Uterus (tissue), 2 donors: ENCODE measurements at regions not wholly inside any gene's neighbourhood (a gene's known extent, or its start where the extent isn't known, plus 50 kb on each side); places are given as distances from the start of the nearest gene placed in this dataset.

Experiments used
- POLR2A ChIP-seq, 2 donors: fragments of 450-650 bp; IDR thresholded peaks; one replicate each; pipeline ENCODE4 v1.6.1; 2016; ENCODE audit warnings: antibody characterized with exemption in 2 of 2, mild to moderate bottlenecking in 1 of 2, moderate library complexity in 1 of 2
- TF ChIP-seq, protein P1 (sequence below), 4 experiments: fragments of 200-600 bp in 2 of 4; fragments of 450-650 bp in 2 of 4; sonication (generic) in 2 of 4; IDR thresholded peaks; one replicate each; pipeline ENCODE4 v1.5.1; 2016 to 2019; ENCODE audit warnings: antibody characterized with exemption in 4 of 4, mild to moderate bottlenecking in 2 of 4, moderate library complexity in 1 of 4

DNA sequence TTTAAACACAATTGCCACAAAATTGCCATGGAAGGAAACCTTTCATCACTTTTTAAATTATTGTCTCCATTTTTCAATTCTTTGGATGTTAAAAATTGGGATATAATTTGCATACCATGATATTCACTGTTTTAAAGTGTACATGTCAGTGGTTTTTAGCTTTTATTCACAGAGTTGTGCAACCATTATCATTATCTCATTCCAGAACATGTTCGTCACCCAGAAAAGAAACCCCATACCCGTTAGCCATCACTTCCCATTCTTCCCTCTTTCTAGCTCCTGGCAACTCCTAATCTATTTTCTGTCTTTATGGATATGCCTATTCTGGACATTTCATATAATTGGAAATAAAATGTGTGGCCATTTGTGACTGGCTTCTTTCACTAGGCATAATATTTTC is 260.3 kb upstream of the FERD3L start:
- TF ChIP-seq POLR2A (IDR thresholded peaks at IDR 0.05), result no peak
- TF ChIP-seq, protein P1, sequence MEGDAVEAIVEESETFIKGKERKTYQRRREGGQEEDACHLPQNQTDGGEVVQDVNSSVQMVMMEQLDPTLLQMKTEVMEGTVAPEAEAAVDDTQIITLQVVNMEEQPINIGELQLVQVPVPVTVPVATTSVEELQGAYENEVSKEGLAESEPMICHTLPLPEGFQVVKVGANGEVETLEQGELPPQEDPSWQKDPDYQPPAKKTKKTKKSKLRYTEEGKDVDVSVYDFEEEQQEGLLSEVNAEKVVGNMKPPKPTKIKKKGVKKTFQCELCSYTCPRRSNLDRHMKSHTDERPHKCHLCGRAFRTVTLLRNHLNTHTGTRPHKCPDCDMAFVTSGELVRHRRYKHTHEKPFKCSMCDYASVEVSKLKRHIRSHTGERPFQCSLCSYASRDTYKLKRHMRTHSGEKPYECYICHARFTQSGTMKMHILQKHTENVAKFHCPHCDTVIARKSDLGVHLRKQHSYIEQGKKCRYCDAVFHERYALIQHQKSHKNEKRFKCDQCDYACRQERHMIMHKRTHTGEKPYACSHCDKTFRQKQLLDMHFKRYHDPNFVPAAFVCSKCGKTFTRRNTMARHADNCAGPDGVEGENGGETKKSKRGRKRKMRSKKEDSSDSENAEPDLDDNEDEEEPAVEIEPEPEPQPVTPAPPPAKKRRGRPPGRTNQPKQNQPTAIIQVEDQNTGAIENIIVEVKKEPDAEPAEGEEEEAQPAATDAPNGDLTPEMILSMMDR (IDR thresholded peaks at IDR 0.05), result no peak
